ENCODE measurements at regions not wholly inside any gene's neighbourhood (a gene's known extent, or its start where the extent isn't known, plus 50 kb on each side); places are given as distances from the start of the nearest gene placed in this dataset.

DNA sequence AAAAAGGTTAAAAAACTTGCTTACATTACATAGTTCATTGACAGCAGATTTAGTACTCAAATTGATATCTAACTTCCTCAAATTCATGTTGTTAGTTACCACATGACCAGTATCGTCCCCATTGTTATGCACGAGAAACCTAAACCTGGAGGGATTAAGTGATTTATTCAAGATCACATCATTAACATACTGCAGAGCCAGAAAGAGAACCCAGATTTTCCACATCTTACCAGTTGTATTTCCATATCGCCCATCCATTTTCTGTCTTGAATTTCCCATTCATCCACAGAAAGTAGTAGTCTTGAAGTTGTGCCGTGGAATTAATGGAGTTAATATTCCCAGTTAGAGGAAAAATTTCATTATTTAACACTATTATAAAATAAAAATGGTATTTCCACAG is 512.0 kb downstream of the METTL4 start:
- Histone ChIP-seq H3K4me3 (replicated peaks in 1 of 2; ENCODE audit: low read depth in 1 of 2, low read length in 2 of 2) (no peak overlapping the region), H3K4me1 (ENCODE audit: control insufficient read depth in 1 of 2, insufficient read depth in 2 of 2, low read length in 2 of 2) (no peaks in the 10 kb centered on the region), H3K36me3 (ENCODE audit: control insufficient read depth in 1 of 2, insufficient read depth in 2 of 2, low read length in 2 of 2) (no peaks in the 10 kb centered on the region), H3K79me2 (ENCODE audit: insufficient read depth, low read length) (no peaks in the 10 kb centered on the region), H3K27ac (ENCODE audit: low read depth, low read length) (no peak overlapping the region), H3K9me2 (ENCODE audit: insufficient read depth) (no peaks in the 10 kb centered on the region), H3K9me3 (ENCODE audit: control insufficient read depth in 1 of 2, insufficient read depth in 1 of 2, low read depth in 1 of 2, low read length in 2 of 2) (no peaks in the 10 kb centered on the region), H2AFZ (ENCODE audit: low read depth, low read length, poor library complexity, severe bottlenecking) (no peak overlapping the region), H3K9ac (ENCODE audit: low read length) (no peak overlapping the region), H4K20me1 (ENCODE audit: insufficient read depth) (no peaks in the 10 kb centered on the region), H3K27me3 (ENCODE audit: insufficient read depth, low read length) (no peaks in the 10 kb centered on the region), H3K4me2 (ENCODE audit: low read length) (no peak overlapping the region)
- no peak for ATAC-seq
- intact Hi-C loops (cut with micrococcal nuclease): no loop called here
- DNase-seq (ENCODE audit: low read depth, low spot score): no peak
- ChIA-PET POLR2A (no interaction called here), RAD21 (ENCODE audit: low non-redundant PET in 1 of 2, low total read pairs in 2 of 2, uncharacterized antibody in 2 of 2, unreplicated experiment in 2 of 2) (no interaction called here), CTCF (no interaction called here)
- BruUV-seq (replicated peaks): no TSS peak
- TF ChIP-seq SRF (IDR thresholded peaks at IDR 0.05; ENCODE audit: low read depth) (no peak), ELF1 (IDR thresholded peaks at IDR 0.05; ENCODE audit: borderline replicate concordance, low read depth) (no peak), ATF3 (IDR thresholded peaks at IDR 0.05) (no peak), ZFX (IDR thresholded peaks at IDR 0.05) (no peak), POLR2A (IDR thresholded peaks at IDR 0.05; ENCODE audit: borderline replicate concordance, extremely low read depth, insufficient read depth, insufficient read length) (no peak), TCF7L2 (IDR thresholded peaks at IDR 0.05; ENCODE audit: borderline replicate concordance, extremely low read depth, insufficient read depth, insufficient read length) (no peak), FOSL1 (IDR thresholded peaks at IDR 0.05; ENCODE audit: low read depth) (no peak), REST (IDR thresholded peaks at IDR 0.05; ENCODE audit: low read depth) (no peak), CBX3 (IDR thresholded peaks at IDR 0.05; ENCODE audit: low read depth) (no peak), POLR2AphosphoS5 (IDR thresholded peaks at IDR 0.05; ENCODE audit: low read depth, low read length) (no peak), EGR1 (IDR thresholded peaks at IDR 0.05; ENCODE audit: low read depth) (no peak)
- TF ChIP-seq, protein P1, sequence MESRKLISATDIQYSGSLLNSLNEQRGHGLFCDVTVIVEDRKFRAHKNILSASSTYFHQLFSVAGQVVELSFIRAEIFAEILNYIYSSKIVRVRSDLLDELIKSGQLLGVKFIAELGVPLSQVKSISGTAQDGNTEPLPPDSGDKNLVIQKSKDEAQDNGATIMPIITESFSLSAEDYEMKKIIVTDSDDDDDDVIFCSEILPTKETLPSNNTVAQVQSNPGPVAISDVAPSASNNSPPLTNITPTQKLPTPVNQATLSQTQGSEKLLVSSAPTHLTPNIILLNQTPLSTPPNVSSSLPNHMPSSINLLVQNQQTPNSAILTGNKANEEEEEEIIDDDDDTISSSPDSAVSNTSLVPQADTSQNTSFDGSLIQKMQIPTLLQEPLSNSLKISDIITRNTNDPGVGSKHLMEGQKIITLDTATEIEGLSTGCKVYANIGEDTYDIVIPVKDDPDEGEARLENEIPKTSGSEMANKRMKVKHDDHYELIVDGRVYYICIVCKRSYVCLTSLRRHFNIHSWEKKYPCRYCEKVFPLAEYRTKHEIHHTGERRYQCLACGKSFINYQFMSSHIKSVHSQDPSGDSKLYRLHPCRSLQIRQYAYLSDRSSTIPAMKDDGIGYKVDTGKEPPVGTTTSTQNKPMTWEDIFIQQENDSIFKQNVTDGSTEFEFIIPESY (IDR thresholded peaks at IDR 0.05; ENCODE audit: extremely low read depth, insufficient replicate concordance, low read length): no peak
